C4-2B (cell line): ENCODE measurements at regions not wholly inside any gene's neighbourhood (a gene's known extent, or its start where the extent isn't known, plus 50 kb on each side); places are given as distances from the start of the nearest gene placed in this dataset.

ENCODE experiments used
- ZFX ChIP-seq: fragments of 450-650 bp; IDR thresholded peaks from 2 replicates; pipeline ENCODE4 v1.6.1; 2017
- TF ChIP-seq, protein P1 (sequence below): fragments of 450-650 bp; conservative IDR thresholded peaks from 2 replicates; pipeline ENCODE4 v1.5.1; 2017; ENCODE audit warnings: mild to moderate bottlenecking

DNA sequence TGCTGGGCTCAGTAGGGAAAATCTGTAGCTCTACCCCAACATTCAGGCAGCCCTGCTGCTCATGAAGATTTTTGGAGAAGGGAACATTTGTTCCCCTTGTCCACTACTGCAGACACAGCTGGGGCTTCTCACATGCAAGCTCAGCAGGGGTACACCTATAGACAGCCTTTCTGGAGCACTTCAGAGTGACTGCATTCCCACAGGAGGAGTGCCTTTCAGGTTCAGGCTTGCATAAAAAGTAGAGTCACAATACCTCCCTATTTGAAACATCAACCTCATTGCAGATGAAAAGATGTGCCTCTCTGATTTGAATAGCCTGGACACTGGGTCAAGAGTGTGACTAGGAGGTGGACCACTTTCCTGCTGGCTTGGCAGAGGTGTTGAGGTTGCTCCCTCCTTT, 53.3 kb upstream of the NAP1L2 start:
- TF ChIP-seq, protein P1, sequence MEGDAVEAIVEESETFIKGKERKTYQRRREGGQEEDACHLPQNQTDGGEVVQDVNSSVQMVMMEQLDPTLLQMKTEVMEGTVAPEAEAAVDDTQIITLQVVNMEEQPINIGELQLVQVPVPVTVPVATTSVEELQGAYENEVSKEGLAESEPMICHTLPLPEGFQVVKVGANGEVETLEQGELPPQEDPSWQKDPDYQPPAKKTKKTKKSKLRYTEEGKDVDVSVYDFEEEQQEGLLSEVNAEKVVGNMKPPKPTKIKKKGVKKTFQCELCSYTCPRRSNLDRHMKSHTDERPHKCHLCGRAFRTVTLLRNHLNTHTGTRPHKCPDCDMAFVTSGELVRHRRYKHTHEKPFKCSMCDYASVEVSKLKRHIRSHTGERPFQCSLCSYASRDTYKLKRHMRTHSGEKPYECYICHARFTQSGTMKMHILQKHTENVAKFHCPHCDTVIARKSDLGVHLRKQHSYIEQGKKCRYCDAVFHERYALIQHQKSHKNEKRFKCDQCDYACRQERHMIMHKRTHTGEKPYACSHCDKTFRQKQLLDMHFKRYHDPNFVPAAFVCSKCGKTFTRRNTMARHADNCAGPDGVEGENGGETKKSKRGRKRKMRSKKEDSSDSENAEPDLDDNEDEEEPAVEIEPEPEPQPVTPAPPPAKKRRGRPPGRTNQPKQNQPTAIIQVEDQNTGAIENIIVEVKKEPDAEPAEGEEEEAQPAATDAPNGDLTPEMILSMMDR: no peak
- TF ChIP-seq ZFX: no peak
